BLaER1 treated with 17β-estradiol and CSF1 and Interleukin-3, amounts not matched to agents 10 nM and 100 nM (cell line): ENCODE measurements at regions not wholly inside any gene's neighbourhood (a gene's known extent, or its start where the extent isn't known, plus 50 kb on each side); places are given as distances from the start of the nearest gene placed in this dataset.
"Not testable (repeated sequence)": the region's sequence is repeated elsewhere in the genome, so short reads cannot be mapped to it uniquely, and the experiment has no call there.

ENCODE experiments used
- H3K27ac ChIP-seq, 11 experiments: shearing (Covaris generic); formaldehyde crosslinking; 2 replicates each; pipeline ENCODE4 v1.8.1; 2022
- H3K27me3 ChIP-seq, 11 experiments: shearing (Covaris generic); formaldehyde crosslinking; 2 replicates each; pipeline ENCODE4 v1.8.1; 2022
- H3K36me3 ChIP-seq, 11 experiments: shearing (Covaris generic); formaldehyde crosslinking; 2 replicates each; pipeline ENCODE4 v1.8.1; 2022
- H3K4me1 ChIP-seq, 10 experiments: shearing (Covaris generic); formaldehyde crosslinking; 2 replicates each; pipeline ENCODE4 v1.8.1; 2022
- H3K4me2 ChIP-seq, 11 experiments: shearing (Covaris generic); formaldehyde crosslinking; 2 replicates each; pipeline ENCODE4 v1.8.1; 2022
- H3K4me3 ChIP-seq, 10 experiments: shearing (Covaris generic); formaldehyde crosslinking; 2 replicates each; pipeline ENCODE4 v1.8.1; 2022
- H3K9ac ChIP-seq, 11 experiments: shearing (Covaris generic); formaldehyde crosslinking; 2 replicates each; pipeline ENCODE4 v1.8.1; 2022
- H3K9me3 ChIP-seq, 11 experiments: shearing (Covaris generic); formaldehyde crosslinking; replicated peaks in 1 of 11; 2 replicates each; pipeline ENCODE4 v1.8.1; 2022
- H4K20me1 ChIP-seq, 11 experiments: shearing (Covaris generic); formaldehyde crosslinking; 2 replicates each; pipeline ENCODE4 v1.8.1; 2022
- Cebpa-rat ChIP-seq, 11 experiments: shearing (Covaris generic); IDR thresholded peaks; 2 replicates each; pipeline ENCODE4 v1.8.1; 2022

DNA sequence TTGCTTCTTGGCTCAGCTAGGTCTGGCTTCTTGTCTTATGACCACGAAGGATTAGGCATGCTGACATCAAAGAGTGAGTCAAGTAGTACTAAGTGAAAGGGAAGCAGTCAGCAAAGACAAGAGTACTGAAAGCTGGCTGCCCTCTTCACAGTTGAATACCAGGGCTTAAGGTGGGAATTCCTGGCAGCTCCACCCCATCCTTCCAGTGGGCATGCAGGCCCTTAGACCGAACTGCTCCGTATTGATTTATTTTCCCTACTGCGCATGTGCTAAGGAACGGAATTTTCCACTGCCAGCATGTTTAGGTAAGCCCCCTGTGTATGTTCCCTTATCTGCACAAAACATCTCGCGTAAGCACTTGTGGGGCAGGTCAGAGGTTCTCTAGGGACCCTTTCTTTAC is 2320.1 kb downstream of the ARAP2 start:
- Histone ChIP-seq H3K36me3 (no peaks in the 10 kb centered on the region), H3K4me1 (peaks cover 0 to 6% (median 0%) of the 10 kb centered on the region in 10 experiments; a peak in 1 of 20 replicates), H3K9ac (no peak overlapping the region), H3K27me3 (no peaks in the 10 kb centered on the region), H3K4me3 (no peak overlapping the region), H3K9me3 (no peaks in the 10 kb centered on the region), H4K20me1 (no peaks in the 10 kb centered on the region), H3K27ac (no peak overlapping the region), H3K4me2 (no peak overlapping the region)
- TF ChIP-seq Cebpa-rat (IDR thresholded peaks at IDR 0.05), result no peak

DNA sequence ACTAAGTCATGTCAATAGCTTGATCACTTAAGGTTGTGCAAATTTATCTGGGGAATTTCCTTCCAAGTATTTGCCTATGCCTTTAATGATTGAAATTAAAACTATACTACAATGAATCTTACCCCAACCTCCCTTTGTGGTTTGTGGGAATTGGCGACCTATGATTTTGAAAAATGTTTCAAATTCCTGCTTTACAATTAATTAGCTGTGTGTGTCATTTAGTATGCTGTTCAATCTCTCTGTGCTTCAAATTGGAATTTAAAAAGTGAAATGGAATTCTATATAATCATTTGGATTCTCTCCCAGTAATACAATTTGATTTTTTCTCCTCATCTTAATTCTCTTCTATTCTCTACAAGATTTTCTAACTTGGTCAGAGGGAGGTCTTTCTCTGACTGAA is 2319.5 kb downstream of the ARAP2 start:
- Histone ChIP-seq H3K4me3 (no peak overlapping the region), H3K4me2 (no peak overlapping the region), H3K9me3 (no peaks in the 10 kb centered on the region), H3K4me1 (peaks cover 0 to 5% (median 0%) of the 10 kb centered on the region in 10 experiments; a peak in 1 of 20 replicates), H3K27me3 (no peaks in the 10 kb centered on the region), H3K9ac (no peak overlapping the region), H3K36me3 (no peaks in the 10 kb centered on the region), H3K27ac (no peak overlapping the region), H4K20me1 (no peaks in the 10 kb centered on the region)
- TF ChIP-seq Cebpa-rat (IDR thresholded peaks at IDR 0.05), result no peak

DNA sequence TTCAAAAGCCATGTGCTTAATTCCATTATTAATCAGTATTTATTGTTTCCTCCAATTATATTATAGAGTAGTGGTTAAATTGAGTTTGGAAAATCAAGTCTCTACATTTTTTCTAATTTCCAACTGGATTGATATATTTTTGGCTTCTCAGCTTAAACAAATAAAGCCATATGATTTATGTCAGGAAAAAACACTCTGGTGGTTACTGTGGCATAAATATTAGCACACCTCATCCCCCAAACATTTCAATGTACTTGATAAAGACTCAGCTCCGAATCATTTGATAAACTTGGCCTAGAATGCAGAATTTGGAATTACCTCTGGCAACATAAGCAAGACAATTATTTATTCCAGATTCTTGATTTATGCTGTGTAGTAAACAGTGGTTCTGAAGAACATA is 2313.8 kb downstream of the ARAP2 start:
- Histone ChIP-seq H3K36me3 (no peaks in the 10 kb centered on the region), H3K27me3 (no peaks in the 10 kb centered on the region), H3K9ac (no peak overlapping the region), H3K27ac (no peak overlapping the region), H3K4me3 (no peak overlapping the region), H3K9me3 (no peaks in the 10 kb centered on the region), H3K4me2 (no peak overlapping the region), H4K20me1 (no peaks in the 10 kb centered on the region), H3K4me1 (no peaks in the 10 kb centered on the region)
- TF ChIP-seq Cebpa-rat (IDR thresholded peaks at IDR 0.05), result no peak

DNA sequence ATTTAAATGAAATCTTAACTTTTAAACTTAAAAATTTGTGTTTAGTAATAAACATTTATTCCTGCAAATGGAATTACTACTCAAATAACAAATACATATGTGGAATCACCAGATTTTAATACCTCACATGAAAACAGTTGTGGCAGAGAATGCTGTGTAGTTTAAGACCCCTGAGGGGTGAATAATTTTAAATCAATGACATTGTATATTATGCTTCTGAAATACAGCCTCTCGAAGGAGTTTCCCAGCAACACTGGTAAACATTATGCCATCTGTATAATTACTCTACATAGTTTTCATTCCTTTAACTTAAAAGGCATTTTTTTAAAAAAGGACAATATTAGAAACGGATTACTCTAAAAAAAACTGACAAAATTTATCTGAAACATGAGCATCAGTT is 2313.3 kb downstream of the ARAP2 start:
- no peaks in the 10 kb centered on the region for H4K20me1 ChIP-seq
- H3K4me3 ChIP-seq, result no peak overlapping the region
- no peak for TF ChIP-seq Cebpa-rat (IDR thresholded peaks at IDR 0.05)
- H3K36me3 ChIP-seq, result no peaks in the 10 kb centered on the region
- no peaks in the 10 kb centered on the region for H3K27me3 ChIP-seq
- H3K9me3 ChIP-seq, result no peaks in the 10 kb centered on the region
- H3K4me2 ChIP-seq, result no peak overlapping the region
- no peaks in the 10 kb centered on the region for H3K4me1 ChIP-seq
- no peak overlapping the region for H3K27ac ChIP-seq
- no peak overlapping the region for H3K9ac ChIP-seq

DNA sequence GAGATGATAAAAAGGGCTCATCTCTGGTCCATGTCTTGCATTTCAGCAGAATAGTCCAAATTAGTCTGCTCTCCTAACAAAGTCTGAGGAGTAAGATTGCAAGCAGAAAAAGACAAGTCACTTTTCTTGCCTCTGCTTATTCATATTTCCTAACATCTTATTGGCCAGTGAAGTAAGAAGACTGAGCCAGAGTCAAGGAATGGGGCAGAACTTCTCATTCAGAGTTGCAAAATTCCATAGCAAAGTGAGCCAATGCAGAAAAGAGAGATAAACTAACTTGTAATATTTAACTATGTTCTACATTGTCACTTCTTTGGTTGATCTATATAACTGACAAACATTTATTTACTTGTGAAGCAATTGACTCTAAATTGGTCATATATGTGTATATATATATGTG is 2304.0 kb downstream of the ARAP2 start:
- no peaks in the 10 kb centered on the region for H4K20me1 ChIP-seq
- no peaks in the 10 kb centered on the region for H3K27me3 ChIP-seq
- no peak overlapping the region for H3K4me2 ChIP-seq
- TF ChIP-seq Cebpa-rat (IDR thresholded peaks at IDR 0.05), result no peak
- H3K4me3 ChIP-seq, result no peak overlapping the region
- H3K9ac ChIP-seq, result no peak overlapping the region
- no peaks in the 10 kb centered on the region for H3K4me1 ChIP-seq
- H3K27ac ChIP-seq, result no peak overlapping the region
- no peaks in the 10 kb centered on the region for H3K36me3 ChIP-seq
- no peaks in the 10 kb centered on the region for H3K9me3 ChIP-seq

DNA sequence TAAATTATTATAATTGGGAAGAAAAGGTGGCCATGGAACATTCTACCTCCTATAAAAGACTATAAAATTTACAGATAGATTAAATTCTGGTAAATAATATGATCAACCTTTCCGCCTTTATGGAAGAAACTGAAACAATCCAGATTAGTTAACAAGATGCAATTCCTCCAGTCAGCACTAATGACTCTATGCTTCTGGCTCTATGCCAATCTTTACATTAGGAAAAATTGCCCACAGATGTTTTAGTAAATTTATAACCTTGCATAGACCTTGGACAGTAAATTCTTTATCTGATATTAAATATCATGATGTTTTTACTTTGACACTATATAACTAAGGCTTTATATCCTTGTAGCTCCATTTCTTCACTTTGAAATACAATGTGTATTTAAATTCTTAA is 2302.5 kb downstream of the ARAP2 start:
- Histone ChIP-seq H3K9me3 (no peaks in the 10 kb centered on the region), H3K27ac (no peak overlapping the region), H3K9ac (no peak overlapping the region), H4K20me1 (no peaks in the 10 kb centered on the region), H3K4me2 (no peak overlapping the region), H3K4me3 (no peak overlapping the region), H3K27me3 (no peaks in the 10 kb centered on the region), H3K36me3 (no peaks in the 10 kb centered on the region), H3K4me1 (no peaks in the 10 kb centered on the region)
- no peak for TF ChIP-seq Cebpa-rat (IDR thresholded peaks at IDR 0.05)

DNA sequence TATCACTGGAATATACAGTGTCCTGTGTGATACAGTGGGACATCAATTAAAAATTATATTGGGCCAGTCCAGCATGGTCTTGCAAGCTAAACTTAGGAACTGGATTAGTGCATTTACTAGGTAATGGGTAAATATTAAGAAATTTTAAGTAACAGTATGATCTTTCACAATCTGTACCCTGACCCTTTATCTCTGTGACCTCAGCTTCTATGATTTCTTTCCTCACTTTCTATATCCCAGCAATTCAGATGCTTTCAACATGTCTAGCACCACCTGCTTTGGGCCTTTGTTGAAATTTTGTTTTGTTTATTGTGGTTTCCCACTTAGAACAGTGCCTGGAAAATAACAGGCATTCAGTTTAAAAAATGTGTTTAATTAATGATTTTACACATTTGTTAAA is 2295.4 kb downstream of the ARAP2 start:
- H4K20me1 ChIP-seq, result no peaks in the 10 kb centered on the region
- no peaks in the 10 kb centered on the region for H3K9me3 ChIP-seq
- H3K9ac ChIP-seq, result no peak overlapping the region
- no peaks in the 10 kb centered on the region for H3K36me3 ChIP-seq
- TF ChIP-seq Cebpa-rat (IDR thresholded peaks at IDR 0.05), result no peak
- H3K27ac ChIP-seq, result no peak overlapping the region
- H3K4me1 ChIP-seq, result no peaks in the 10 kb centered on the region
- H3K4me3 ChIP-seq, result no peak overlapping the region
- H3K4me2 ChIP-seq, result no peak overlapping the region
- no peaks in the 10 kb centered on the region for H3K27me3 ChIP-seq

DNA sequence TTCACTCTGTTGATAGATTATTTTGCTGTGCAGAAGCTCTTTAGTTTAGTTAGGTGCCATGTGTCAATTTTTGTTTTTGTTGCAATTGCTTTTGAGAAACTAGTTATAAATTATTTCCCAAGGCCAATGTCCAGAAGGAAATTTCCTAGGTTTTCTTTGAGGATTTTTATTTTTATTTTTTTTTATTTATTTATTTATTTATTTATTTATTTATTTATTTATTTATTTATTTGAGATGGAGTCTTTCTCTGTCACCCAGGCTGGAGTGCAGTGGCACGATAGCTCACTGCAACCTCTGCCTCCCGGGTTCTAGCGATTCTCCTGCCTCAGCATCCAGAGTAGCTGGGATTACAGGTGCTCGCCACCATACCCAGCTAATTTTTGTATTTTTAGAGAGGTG is 2290.5 kb downstream of the ARAP2 start:
- H3K27ac ChIP-seq, H3K27me3 ChIP-seq, H3K4me1 ChIP-seq, H3K9me3 ChIP-seq, H4K20me1 ChIP-seq, H3K4me3 ChIP-seq, H3K4me2 ChIP-seq, H3K9ac ChIP-seq, H3K36me3 ChIP-seq: not testable (repeated sequence)

DNA sequence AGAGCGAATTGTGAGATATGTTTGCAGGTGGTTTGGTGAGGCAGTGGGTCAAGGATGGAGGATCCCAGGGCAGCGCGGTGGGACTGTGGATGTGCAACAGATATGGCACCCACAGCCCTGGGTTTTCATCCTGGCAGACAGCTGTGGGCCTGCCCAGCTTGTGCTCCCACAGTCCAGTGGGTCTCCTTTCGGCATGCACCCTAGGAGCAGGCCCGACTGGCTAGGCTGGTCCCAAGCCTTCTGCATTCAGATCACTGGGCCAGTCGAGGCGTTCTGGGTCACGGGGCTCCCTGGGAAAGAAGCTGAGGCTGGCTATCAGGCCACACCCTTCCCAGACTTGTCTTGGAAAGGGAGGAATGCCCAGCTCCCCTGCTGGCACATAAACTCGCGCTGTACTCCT is 2289.6 kb downstream of the ARAP2 start:
- H3K4me3 ChIP-seq, result no peak overlapping the region
- H3K27ac ChIP-seq, result no peak overlapping the region
- H3K27me3 ChIP-seq, result no peaks in the 10 kb centered on the region
- no peaks in the 10 kb centered on the region for H4K20me1 ChIP-seq
- no peaks in the 10 kb centered on the region for H3K4me1 ChIP-seq
- H3K9ac ChIP-seq, result no peak overlapping the region
- H3K9me3 ChIP-seq, result 0 out of 22 replicates have a peak, but pooled peaks cover 0 to 6% (median 0%) of the 10 kb centered on the region in 11 experiments
- H3K4me2 ChIP-seq, result no peak overlapping the region
- TF ChIP-seq Cebpa-rat (IDR thresholded peaks at IDR 0.05), result no peak
- H3K36me3 ChIP-seq, result no peaks in the 10 kb centered on the region

DNA sequence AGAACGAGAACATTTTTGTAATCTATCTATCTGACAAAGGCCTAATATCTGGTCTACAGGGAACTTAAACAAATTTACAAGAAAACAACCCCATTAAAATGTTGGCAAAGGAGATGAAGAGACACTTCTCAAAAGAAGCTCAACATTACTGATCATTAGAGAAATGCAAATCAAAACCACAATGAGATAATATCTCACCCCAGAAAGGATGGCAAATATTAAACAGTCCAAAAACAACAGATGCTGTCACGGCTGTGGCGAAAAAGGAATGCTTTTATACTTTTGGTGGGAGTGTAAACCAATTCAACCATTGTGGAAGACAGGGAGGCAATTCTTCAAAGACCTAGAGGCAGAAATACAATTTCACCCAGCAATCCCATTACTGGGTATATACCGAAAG is 2284.8 kb downstream of the ARAP2 start:
- H4K20me1 ChIP-seq, result no peaks in the 10 kb centered on the region
- H3K4me3 ChIP-seq, result no peak overlapping the region
- no peak for TF ChIP-seq Cebpa-rat (IDR thresholded peaks at IDR 0.05)
- H3K27me3 ChIP-seq, result no peaks in the 10 kb centered on the region
- H3K4me2 ChIP-seq, result no peak overlapping the region
- 0 out of 22 replicates have a peak, but pooled peaks cover 0 to 6% (median 0%) of the 10 kb centered on the region in 11 experiments for H3K9me3 ChIP-seq
- H3K27ac ChIP-seq, result no peak overlapping the region
- H3K36me3 ChIP-seq, result no peaks in the 10 kb centered on the region
- no peak overlapping the region for H3K9ac ChIP-seq
- H3K4me1 ChIP-seq, result no peaks in the 10 kb centered on the region

DNA sequence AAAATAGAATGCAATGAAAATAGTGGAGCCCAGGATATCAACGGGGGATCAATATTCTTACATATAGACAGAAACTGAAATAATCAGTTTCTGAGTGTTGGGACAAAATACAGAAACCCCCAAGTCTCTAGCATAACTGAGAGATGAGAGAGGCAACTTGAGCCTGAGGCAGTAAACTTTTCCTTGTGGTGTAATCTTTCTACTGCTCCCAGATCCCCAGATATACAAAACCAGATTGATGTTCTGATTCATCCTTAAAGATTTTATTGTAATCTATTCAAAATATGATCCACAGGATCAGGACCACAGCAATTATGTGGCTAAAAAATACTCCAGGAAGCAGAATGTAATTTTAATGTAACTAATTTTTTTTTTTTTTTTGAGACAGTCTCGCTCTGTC is 2282.6 kb downstream of the ARAP2 start:
- H3K4me2 ChIP-seq, result no peak overlapping the region

More for the DNA sequence above, 2282.6 kb downstream of the ARAP2 start:
- Histone ChIP-seq H4K20me1 (no peaks in the 10 kb centered on the region), H3K36me3 (no peaks in the 10 kb centered on the region), H3K27ac (no peak overlapping the region), H3K9me3 (0 out of 22 replicates have a peak, but pooled peaks cover 0 to 2% (median 0%) of the 10 kb centered on the region in 11 experiments), H3K4me1 (no peaks in the 10 kb centered on the region), H3K27me3 (no peaks in the 10 kb centered on the region), H3K9ac (no peak overlapping the region), H3K4me3 (no peak overlapping the region)
- TF ChIP-seq Cebpa-rat (IDR thresholded peaks at IDR 0.05), result no peak
